ENCODE measurements at regions not wholly inside any gene's neighbourhood (a gene's known extent, or its start where the extent isn't known, plus 50 kb on each side); places are given as distances from the start of the nearest gene placed in this dataset.
"Not testable (repeated sequence)": the region's sequence is repeated elsewhere in the genome, so short reads cannot be mapped to it uniquely, and the experiment has no call there.

- intact Hi-C loops (cut with micrococcal nuclease; ENCODE audit: unreplicated experiment): no loop called here
These were observed 1006.0 kb upstream of the USP15 start for GRCh38 chr12:61254225-61254624.

GRCh38 chr12:61264294-61264693 lies 995.9 kb upstream of the USP15 start:
- H3K4me1 ChIP-seq (replicated peaks; ENCODE audit: insufficient read depth); H3K27me3 ChIP-seq (ENCODE audit: insufficient read depth, low read depth); H3K27ac ChIP-seq; H3K4me3 ChIP-seq; H2AFZ ChIP-seq; H3K36me3 ChIP-seq (ENCODE audit: low read depth); H3K9me2 ChIP-seq (ENCODE audit: insufficient read depth); H3F3A ChIP-seq (ENCODE audit: insufficient read depth, low read depth); CTCF ChIA-PET; intact Hi-C loops (cut with micrococcal nuclease; ENCODE audit: unreplicated experiment); DNase-seq; H3K79me2 ChIP-seq (ENCODE audit: low read depth); H3K4me2 ChIP-seq; POLR2A ChIA-PET (ENCODE audit: unreplicated experiment); BruUV-seq (replicated peaks); H3K9me3 ChIP-seq (ENCODE audit: insufficient read depth, low read depth); H4K20me1 ChIP-seq (ENCODE audit: insufficient read depth): not testable (repeated sequence)

More at GRCh38 chr12:61254225-61254624, 1006.0 kb upstream of the USP15 start:
- Histone ChIP-seq H3K79me2 (ENCODE audit: low read depth) (no peaks in the 10 kb centered on the region), H3K4me3 (no peak overlapping the region), H3K4me1 (replicated peaks; ENCODE audit: insufficient read depth) (no peaks in the 10 kb centered on the region), H3K9me3 (ENCODE audit: insufficient read depth, low read depth) (no peaks in the 10 kb centered on the region), H3K4me2 (no peak overlapping the region), H3K27ac (no peak overlapping the region), H2AFZ (no peak overlapping the region), H3K27me3 (ENCODE audit: insufficient read depth, low read depth) (no peaks in the 10 kb centered on the region), H3K9me2 (ENCODE audit: insufficient read depth) (no peaks in the 10 kb centered on the region), H4K20me1 (ENCODE audit: insufficient read depth) (no peaks in the 10 kb centered on the region), H3F3A (ENCODE audit: insufficient read depth, low read depth) (no peaks in the 10 kb centered on the region), H3K36me3 (ENCODE audit: low read depth) (no peaks in the 10 kb centered on the region)
- no TSS peak for BruUV-seq (replicated peaks)
- TF ChIP-seq CTCF (conservative IDR thresholded peaks at IDR 0.05) (no peak), EZH2 (IDR thresholded peaks at IDR 0.05; ENCODE audit: low read depth) (no peak)
- ChIA-PET POLR2A (ENCODE audit: unreplicated experiment) (no interaction called here), CTCF (no interaction called here)
- no peak for DNase-seq

- Histone ChIP-seq H4K20me1 (ENCODE audit: insufficient read depth) (no peaks in the 10 kb centered on the region), H3K9me3 (ENCODE audit: insufficient read depth, low read depth) (no peaks in the 10 kb centered on the region; the same call in 1 of the 2 replicates), H3K4me2 (no peak overlapping the region), H3K27ac (no peak overlapping the region), H3K36me3 (ENCODE audit: low read depth) (no peaks in the 10 kb centered on the region), H2AFZ (no peak overlapping the region), H3K4me1 (replicated peaks; ENCODE audit: insufficient read depth) (no peaks in the 10 kb centered on the region), H3F3A (ENCODE audit: insufficient read depth, low read depth) (no peaks in the 10 kb centered on the region), H3K79me2 (ENCODE audit: low read depth) (no peaks in the 10 kb centered on the region), H3K27me3 (ENCODE audit: insufficient read depth, low read depth) (no peaks in the 10 kb centered on the region), H3K4me3 (no peak overlapping the region), H3K9me2 (ENCODE audit: insufficient read depth) (no peaks in the 10 kb centered on the region)
- DNase-seq: no peak
- intact Hi-C loops (cut with micrococcal nuclease; ENCODE audit: unreplicated experiment): no loop called here
- ChIA-PET POLR2A (ENCODE audit: unreplicated experiment) (no interaction called here), CTCF (no interaction called here)
- BruUV-seq (replicated peaks): no TSS peak
- TF ChIP-seq EZH2 (IDR thresholded peaks at IDR 0.05; ENCODE audit: low read depth) (no peak), CTCF (conservative IDR thresholded peaks at IDR 0.05) (no peak)
These were observed 992.7 kb upstream of the USP15 start for GRCh38 chr12:61267474-61267873.

- TF ChIP-seq EZH2 (IDR thresholded peaks at IDR 0.05; ENCODE audit: low read depth) (no peak), CTCF (conservative IDR thresholded peaks at IDR 0.05) (no peak)
- H3K9me2 ChIP-seq (ENCODE audit: insufficient read depth): no peaks in the 10 kb centered on the region
- ChIA-PET CTCF (no interaction called here), POLR2A (ENCODE audit: unreplicated experiment) (no interaction called here)
- no peaks in the 10 kb centered on the region for H3K9me3 ChIP-seq (ENCODE audit: insufficient read depth, low read depth)
- no peaks in the 10 kb centered on the region for H3K79me2 ChIP-seq (ENCODE audit: low read depth)
- intact Hi-C loops (cut with micrococcal nuclease; ENCODE audit: unreplicated experiment): no loop called here
- H3K4me1 ChIP-seq (replicated peaks; ENCODE audit: insufficient read depth): no peaks in the 10 kb centered on the region
- no peak for DNase-seq
- H3K27me3 ChIP-seq (ENCODE audit: insufficient read depth, low read depth): no peaks in the 10 kb centered on the region
- H3K4me3 ChIP-seq: no peak overlapping the region
- H3K36me3 ChIP-seq (ENCODE audit: low read depth): no peaks in the 10 kb centered on the region
- no peak overlapping the region for H3K27ac ChIP-seq
- no peaks in the 10 kb centered on the region for H4K20me1 ChIP-seq (ENCODE audit: insufficient read depth)
- H3K4me2 ChIP-seq: no peak overlapping the region
- no peaks in the 10 kb centered on the region for H3F3A ChIP-seq (ENCODE audit: insufficient read depth, low read depth)
- no TSS peak for BruUV-seq (replicated peaks)
- no peak overlapping the region for H2AFZ ChIP-seq
These were observed 987.8 kb upstream of the USP15 start for GRCh38 chr12:61272441-61272840.
